GM12865 (cell line): ENCODE measurements at regions not wholly inside any gene's neighbourhood (a gene's known extent, or its start where the extent isn't known, plus 50 kb on each side); places are given as distances from the start of the nearest gene placed in this dataset.
"Not testable (repeated sequence)": the region's sequence is repeated elsewhere in the genome, so short reads cannot be mapped to it uniquely, and the experiment has no call there.

Source experiments
- DNase-seq: peaks from one replicate; pipeline ENCODE4 v3.0.0; 2010; ENCODE audit warnings: low read depth
- H3K4me3 ChIP-seq: 2 replicates; pipeline ENCODE4 v1.5.1; 2011; ENCODE audit warnings: mild to moderate bottlenecking, low read depth, low read length, control low read depth
- TF ChIP-seq, protein P1 (sequence below): IDR thresholded peaks from 2 replicates; pipeline ENCODE4 v1.5.1; 2011; ENCODE audit warnings: low read length, control low read depth, low read depth, inconsistent platforms; ENCODE audit not compliant: insufficient read depth; ENCODE audit errors: missing control alignments

DNA sequence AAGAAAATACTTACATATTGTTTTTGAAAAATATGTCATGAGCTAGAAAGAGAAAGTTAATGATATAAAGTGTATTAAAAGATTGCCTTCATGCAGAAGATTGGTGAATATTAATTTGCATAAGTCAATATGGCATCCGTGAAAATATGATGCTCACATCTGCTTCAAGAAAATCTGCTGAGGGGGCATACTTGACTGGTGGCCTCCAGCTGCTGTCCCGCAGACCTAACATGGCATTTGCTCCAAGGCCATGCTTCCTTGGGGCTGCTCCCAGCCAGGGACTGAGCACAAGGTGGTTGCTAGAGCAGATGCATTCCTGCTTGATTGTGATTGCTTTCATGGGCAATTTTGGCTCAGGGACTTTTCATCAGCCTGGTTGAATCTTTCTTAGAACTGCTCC is 133.8 kb downstream of the TTC6 start:
- no peak for DNase-seq
- TF ChIP-seq, protein P1, sequence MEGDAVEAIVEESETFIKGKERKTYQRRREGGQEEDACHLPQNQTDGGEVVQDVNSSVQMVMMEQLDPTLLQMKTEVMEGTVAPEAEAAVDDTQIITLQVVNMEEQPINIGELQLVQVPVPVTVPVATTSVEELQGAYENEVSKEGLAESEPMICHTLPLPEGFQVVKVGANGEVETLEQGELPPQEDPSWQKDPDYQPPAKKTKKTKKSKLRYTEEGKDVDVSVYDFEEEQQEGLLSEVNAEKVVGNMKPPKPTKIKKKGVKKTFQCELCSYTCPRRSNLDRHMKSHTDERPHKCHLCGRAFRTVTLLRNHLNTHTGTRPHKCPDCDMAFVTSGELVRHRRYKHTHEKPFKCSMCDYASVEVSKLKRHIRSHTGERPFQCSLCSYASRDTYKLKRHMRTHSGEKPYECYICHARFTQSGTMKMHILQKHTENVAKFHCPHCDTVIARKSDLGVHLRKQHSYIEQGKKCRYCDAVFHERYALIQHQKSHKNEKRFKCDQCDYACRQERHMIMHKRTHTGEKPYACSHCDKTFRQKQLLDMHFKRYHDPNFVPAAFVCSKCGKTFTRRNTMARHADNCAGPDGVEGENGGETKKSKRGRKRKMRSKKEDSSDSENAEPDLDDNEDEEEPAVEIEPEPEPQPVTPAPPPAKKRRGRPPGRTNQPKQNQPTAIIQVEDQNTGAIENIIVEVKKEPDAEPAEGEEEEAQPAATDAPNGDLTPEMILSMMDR: no peak
- no peak overlapping the region for H3K4me3 ChIP-seq

DNA sequence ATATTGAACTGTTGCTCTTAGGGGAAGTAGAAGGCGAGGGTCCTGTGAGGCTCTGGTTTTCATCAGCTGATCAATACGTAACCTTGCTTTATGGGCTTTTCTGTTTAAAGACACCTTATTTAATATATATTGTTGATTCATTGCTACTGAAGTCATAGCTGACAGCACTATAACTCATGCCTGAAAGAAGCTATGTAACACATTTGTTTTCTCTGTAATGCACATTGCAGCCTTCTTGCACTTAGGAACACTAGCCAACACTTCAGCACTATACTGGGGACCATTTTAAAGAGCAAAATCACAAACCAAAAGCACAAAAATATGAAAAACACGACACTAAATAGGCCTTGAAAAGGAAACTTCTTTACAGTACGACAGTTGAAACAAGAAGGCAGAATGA is 135.7 kb downstream of the TTC6 start:
- no peak for DNase-seq
- TF ChIP-seq, protein P1: no peak
- no peak overlapping the region for H3K4me3 ChIP-seq

DNA sequence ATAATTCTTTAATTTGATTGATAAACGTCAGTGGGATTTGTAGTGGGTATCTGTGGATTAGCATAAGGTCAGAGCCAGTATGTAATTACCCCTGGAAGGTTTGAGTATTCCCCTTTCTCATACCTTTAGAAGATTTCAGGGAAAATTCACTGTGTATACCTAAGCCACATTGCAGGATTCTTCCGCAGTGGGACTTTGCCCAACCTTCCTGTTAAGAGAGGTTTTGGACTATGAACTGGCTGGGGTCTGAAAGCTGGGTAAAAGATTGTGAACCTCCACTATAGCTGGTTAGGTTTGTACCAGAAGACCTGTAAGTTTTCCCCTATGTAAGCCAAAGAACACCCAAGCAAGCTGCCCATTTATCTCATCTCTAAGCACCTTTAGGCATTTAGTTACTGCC is 150.2 kb downstream of the TTC6 start:
- no peak overlapping the region for H3K4me3 ChIP-seq
- DNase-seq: no peak
- TF ChIP-seq, protein P1: no peak

DNA sequence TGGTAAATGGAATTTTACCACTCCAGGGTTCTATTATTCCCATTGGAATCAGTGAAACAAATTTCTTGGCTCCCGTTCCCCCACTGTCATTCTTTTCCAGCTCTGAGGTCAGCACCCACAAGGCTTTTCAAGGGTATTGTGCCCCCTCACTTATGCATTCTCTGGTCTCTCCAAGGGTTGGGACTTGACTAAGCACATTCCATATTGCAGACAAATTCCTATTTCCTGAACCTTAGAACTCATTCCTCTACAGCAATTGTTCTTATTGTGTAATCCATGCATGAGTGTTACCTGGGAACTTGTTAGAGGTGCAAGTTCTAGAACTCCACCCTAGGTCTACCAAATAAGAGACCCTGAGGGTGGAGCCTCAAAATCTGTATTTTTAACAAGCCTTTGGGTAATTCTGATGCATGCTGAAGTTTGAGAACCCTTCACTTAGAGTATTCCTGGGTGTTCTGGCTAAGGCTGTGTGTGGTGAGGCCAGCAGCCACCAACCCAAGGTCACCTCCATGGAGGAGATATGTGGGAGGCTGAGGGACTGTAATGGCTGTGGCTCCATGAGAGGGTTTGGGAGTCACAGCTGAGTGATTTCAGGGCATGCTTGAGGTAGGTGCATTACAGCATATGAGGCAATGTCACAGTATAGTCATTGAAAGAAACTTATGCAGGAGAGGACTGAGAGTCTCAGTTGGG is 150.9 kb downstream of the TTC6 start:
- DNase-seq: no peak
- no peak overlapping the region for H3K4me3 ChIP-seq
- TF ChIP-seq, protein P1: no peak

DNA sequence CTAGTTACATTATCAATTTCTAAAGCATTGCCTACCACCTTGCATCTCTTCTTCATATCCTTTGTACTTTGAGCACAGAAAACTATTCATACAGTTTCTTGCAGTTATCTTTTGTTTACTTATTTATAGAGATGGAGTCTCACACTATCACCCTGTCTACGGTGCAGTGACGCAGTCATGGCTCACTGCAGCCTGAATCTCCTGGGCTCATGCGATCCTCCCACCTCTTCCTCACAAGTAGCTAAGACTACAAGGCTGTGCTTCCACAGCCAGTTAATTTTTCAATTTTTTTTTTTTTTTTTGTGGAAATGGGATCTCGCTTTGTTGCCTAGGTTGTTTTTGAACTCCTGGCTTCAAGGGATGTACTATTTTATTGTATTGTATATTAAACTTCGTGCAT is 158.0 kb downstream of the TTC6 start:
- TF ChIP-seq, protein P1: no peak

DNA sequence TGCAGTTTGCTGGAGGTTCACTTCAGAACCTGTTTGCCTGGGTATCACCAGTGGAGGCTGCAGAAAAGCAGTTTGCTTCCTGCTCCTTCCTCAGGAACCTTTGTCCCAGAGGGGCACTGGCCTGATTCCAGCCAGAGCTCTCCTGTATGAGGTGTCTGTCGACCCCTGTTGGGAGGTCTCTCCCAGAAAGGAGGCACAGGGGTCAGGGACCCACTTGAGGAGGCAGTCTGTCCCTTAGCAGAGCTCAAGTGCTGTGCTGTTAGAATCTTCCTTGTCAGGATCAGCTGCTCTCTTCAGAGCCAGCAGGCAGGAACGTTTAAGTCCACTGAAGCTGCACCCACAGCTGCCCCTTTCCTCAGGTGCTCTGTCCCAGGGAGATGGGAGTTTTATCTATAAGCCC is 164.8 kb downstream of the TTC6 start:
- not testable (repeated sequence) for DNase-seq

More for the DNA sequence above, 158.0 kb downstream of the TTC6 start:
- no peak overlapping the region for H3K4me3 ChIP-seq
- no peak for DNase-seq

DNA sequence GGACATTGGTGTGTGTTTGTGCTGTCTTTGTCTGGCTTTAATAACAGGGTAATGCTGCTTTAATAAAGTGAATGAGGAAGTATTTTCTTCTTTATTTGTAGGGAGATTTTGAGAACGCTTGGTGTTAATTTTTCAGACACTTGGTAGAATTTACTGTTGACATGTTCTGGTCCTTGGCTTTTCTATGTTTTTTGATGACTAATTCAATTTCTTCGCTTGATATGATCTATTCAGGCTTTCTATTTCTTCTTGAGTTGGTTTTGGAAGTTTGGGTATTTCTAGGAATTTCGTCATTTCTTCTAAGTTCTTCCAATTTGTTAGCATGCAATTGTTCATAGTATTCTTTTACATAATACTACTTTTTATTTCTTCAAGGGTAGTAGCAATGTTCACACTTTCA is 167.8 kb downstream of the TTC6 start:
- DNase-seq: no peak
- H3K4me3 ChIP-seq: no peak overlapping the region
- TF ChIP-seq, protein P1: no peak

More for the DNA sequence above, 164.8 kb downstream of the TTC6 start:
- not testable (repeated sequence) for H3K4me3 ChIP-seq

DNA sequence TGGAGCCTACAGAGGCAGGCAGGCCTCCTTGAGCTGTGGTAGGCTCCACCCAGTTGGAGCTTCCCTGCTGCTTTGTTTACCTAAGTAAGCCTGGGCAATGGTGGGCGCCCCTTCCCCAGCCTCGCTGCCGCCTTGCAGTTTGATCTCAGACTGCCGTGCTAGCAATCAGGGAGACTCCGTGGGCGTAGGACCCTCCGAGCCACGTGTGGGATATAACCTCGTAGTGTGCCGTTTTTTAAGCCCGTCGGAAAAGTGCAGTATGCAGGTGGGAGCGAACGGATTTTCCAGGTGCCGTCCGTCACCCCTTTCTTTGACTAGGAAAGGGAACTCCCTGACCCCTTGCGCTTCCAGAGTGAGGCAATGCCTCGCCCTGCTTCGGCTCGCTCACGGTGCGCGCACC is 176.9 kb downstream of the TTC6 start:
- not testable (repeated sequence) for DNase-seq, H3K4me3 ChIP-seq
